IMR-90 (cell line): ENCODE measurements at regions not wholly inside any gene's neighbourhood (a gene's known extent, or its start where the extent isn't known, plus 50 kb on each side); places are given as distances from the start of the nearest gene placed in this dataset.

Experiments used
- ATAC-seq: fragments of 200-7000 bp; cut with Tn5 transposase; 2 replicates; pipeline ENCODE4 v1.9.1; 2020; ENCODE audit warnings: low read depth, mild to moderate bottlenecking, moderate library complexity
- BruUV-seq: library from RNA; stranded (reverse); fragments of 400-500 nt; replicated peaks from 2 replicates; lab custom pipeline; 2021; lab: Mats Ljungman, UMichigan
- CTCF ChIA-PET: fragments of 300-600 bp; formaldehyde crosslinking; extraction: SDS; loops from one replicate; lab custom pipeline; 2021; ENCODE audit warnings: antibody characterized with exemption; lab: Yijun Ruan, JAX
- POLR2A ChIA-PET: fragments of 300-600 bp; sonication (Branson Sonifier 250); formaldehyde crosslinking; loops from one replicate; lab custom pipeline; 2022; ENCODE audit warnings: antibody characterized with exemption; ENCODE audit not compliant: unreplicated experiment; lab: Charles Lee
- DNase-seq: peaks from one replicate; pipeline ENCODE4 v3.0.0; 2013
- H2AFZ ChIP-seq: replicated peaks from 2 replicates; pipeline ENCODE3; 2013; ENCODE audit warnings: low read length, mild to moderate bottlenecking; ENCODE audit not compliant: poor library complexity
- H2AK5ac ChIP-seq: 2 replicates; pipeline ENCODE4 v1.6.1; 2013; ENCODE audit warnings: low read depth, low read length, inconsistent platforms
- H2AK9ac ChIP-seq: replicated peaks from 2 replicates; pipeline ENCODE3; 2013; ENCODE audit warnings: mild to moderate bottlenecking, low read depth, low read length, moderate library complexity; ENCODE audit not compliant: poor library complexity
- H2BK120ac ChIP-seq: 2 replicates; pipeline ENCODE4 v1.6.1; 2013; ENCODE audit warnings: low read depth, low read length, inconsistent platforms
- H2BK15ac ChIP-seq: 3 replicates; pipeline ENCODE4 v1.6.1; 2013; ENCODE audit warnings: low read depth, low read length, inconsistent platforms
- H2BK20ac ChIP-seq: 2 replicates; pipeline ENCODE4 v1.6.1; 2013; ENCODE audit warnings: low read depth, mild to moderate bottlenecking, inconsistent platforms, low read length, moderate library complexity
- H2BK5ac ChIP-seq: 2 replicates; pipeline ENCODE4 v1.6.1; 2013; ENCODE audit warnings: mild to moderate bottlenecking, low read depth, low read length, inconsistent platforms; ENCODE audit not compliant: poor library complexity, severe bottlenecking
- H3K14ac ChIP-seq: replicated peaks from 2 replicates; pipeline ENCODE4 v1.6.1; 2013; ENCODE audit warnings: low read depth, low read length, inconsistent platforms
- H3K18ac ChIP-seq: 2 replicates; pipeline ENCODE4 v1.6.1; 2013; ENCODE audit warnings: low read depth, low read length, control low read depth
- H3K23ac ChIP-seq: 2 replicates; pipeline ENCODE4 v1.6.1; 2013; ENCODE audit warnings: low read depth, low read length, inconsistent platforms
- H3K27ac ChIP-seq: 2 replicates; pipeline ENCODE4 v1.5.1; 2013; ENCODE audit warnings: mild to moderate bottlenecking, control low read depth, low read length; ENCODE audit not compliant: insufficient read depth
- H3K27me3 ChIP-seq: 2 replicates; pipeline ENCODE4 v1.6.1; 2013; ENCODE audit warnings: low read length; ENCODE audit not compliant: control insufficient read depth, insufficient read depth
- H3K36me3 ChIP-seq: 2 replicates; pipeline ENCODE4 v1.6.1; 2013; ENCODE audit warnings: low read length, mixed read lengths; ENCODE audit not compliant: control insufficient read depth, insufficient read depth
- H3K4ac ChIP-seq: 2 replicates; pipeline ENCODE4 v1.6.1; 2013; ENCODE audit warnings: low read depth, low read length, inconsistent platforms
- H3K4me1 ChIP-seq: 2 replicates; pipeline ENCODE4 v1.6.1; 2013; ENCODE audit warnings: low read length, mixed read lengths; ENCODE audit not compliant: control insufficient read depth, insufficient read depth
- H3K4me2 ChIP-seq: 2 replicates; pipeline ENCODE4 v1.6.1; 2013; ENCODE audit warnings: low read depth, mild to moderate bottlenecking, control low read depth, low read length, moderate library complexity
- H3K4me3 ChIP-seq: 2 replicates; pipeline ENCODE4 v1.5.1; 2013; ENCODE audit warnings: low read depth, mild to moderate bottlenecking, control low read depth, low read length, moderate library complexity; ENCODE audit not compliant: insufficient read depth
- H3K56ac ChIP-seq: 2 replicates; pipeline ENCODE4 v1.6.1; 2013; ENCODE audit warnings: low read length, inconsistent platforms; ENCODE audit not compliant: insufficient read depth; ENCODE audit errors: extremely low read depth
- H3K79me1 ChIP-seq, 2 experiments: 2 replicates each; pipeline ENCODE4 v1.6.1; 2013; ENCODE audit warnings: low read length in 2 of 2, inconsistent platforms in 1 of 2, low read depth in 1 of 2
- H3K9ac ChIP-seq: 2 replicates; pipeline ENCODE4 v1.6.1; 2013; ENCODE audit warnings: low read depth, low read length, control low read depth
- H3K9me1 ChIP-seq: 2 replicates; pipeline ENCODE4 v1.6.1; 2013; ENCODE audit warnings: low read length, inconsistent platforms; ENCODE audit not compliant: insufficient read depth
- H3K9me3 ChIP-seq: 2 replicates; pipeline ENCODE4 v1.6.1; 2013; ENCODE audit warnings: low read length; ENCODE audit not compliant: control insufficient read depth, insufficient read depth
- H4K20me1 ChIP-seq: 2 replicates; pipeline ENCODE4 v1.6.1; 2013; ENCODE audit warnings: low read length, inconsistent platforms; ENCODE audit not compliant: insufficient read depth
- H4K5ac ChIP-seq: 2 replicates; pipeline ENCODE4 v1.6.1; 2013; ENCODE audit warnings: mild to moderate bottlenecking, low read depth, low read length, control low read depth
- H4K8ac ChIP-seq, 2 experiments: 2 replicates each; pipeline ENCODE4 v1.6.1; 2013; ENCODE audit warnings: low read depth in 2 of 2, low read length in 2 of 2, control low read depth in 1 of 2, inconsistent platforms in 1 of 2
- H4K91ac ChIP-seq: 2 replicates; pipeline ENCODE4 v1.6.1; 2013; ENCODE audit warnings: low read depth, low read length, inconsistent platforms; ENCODE audit not compliant: insufficient read depth
- ELK1 ChIP-seq: fragments of 150-350 bp; IDR thresholded peaks from 2 replicates; pipeline ENCODE4 v1.6.1; 2016; ENCODE audit warnings: low read depth, mild to moderate bottlenecking, low read length, moderate library complexity, borderline replicate concordance
- FOS ChIP-seq: fragments of 150-350 bp; IDR thresholded peaks from 2 replicates; pipeline ENCODE4 v1.6.1; 2016; ENCODE audit warnings: low read depth, low read length
- MXI1 ChIP-seq: IDR thresholded peaks from 2 replicates; pipeline ENCODE4 v1.6.1; 2012; ENCODE audit warnings: low read depth, mild to moderate bottlenecking, low read length, moderate library complexity, borderline replicate concordance
- RCOR1 ChIP-seq: IDR thresholded peaks from 2 replicates; pipeline ENCODE4 v1.6.1; 2012; ENCODE audit warnings: mild to moderate bottlenecking, low read length, improper control_type of control experiment; ENCODE audit not compliant: insufficient replicate concordance
- USF2 ChIP-seq: fragments of 150-350 bp; IDR thresholded peaks from 2 replicates; pipeline ENCODE4 v1.6.1; 2017; ENCODE audit warnings: mild to moderate bottlenecking, antibody characterized with exemption, low read length, low read depth
- WGBS, 2 experiments: methylation state at CpG; one replicate each; pipeline versions ENCODE4 v1.1.5 to v1.1.7; 2013; ENCODE audit warnings: missing lambda C conversion rate in 2 of 2; ENCODE audit not compliant: insufficient read length in 1 of 2; ENCODE audit errors: extremely low coverage in 2 of 2; 5-methylcytosine and 5-hydroxymethylcytosine counted together
- dilution Hi-C: fragments of 300-500 bp; cut with HindIII; formaldehyde crosslinking; loops from one replicate; pipeline ENCODE4 v1.14.3; 2018; ENCODE audit warnings: low sequenced_read_pairs; ENCODE audit not compliant: unreplicated experiment
- in situ Hi-C: fragments of 300-500 bp; cut with MboI; formaldehyde crosslinking; loops from 3 replicates; pipeline ENCODE4 v1.14.3; 2019; ENCODE audit warnings: low sequenced_read_pairs, inconsistent platforms, mixed read lengths
- intact Hi-C: fragments of 100-400 bp; cut with micrococcal nuclease; formaldehyde crosslinking; loops from 2 replicates; pipeline ENCODE4 v1.10.0; 2022
- TF ChIP-seq, protein P1 (sequence below): conservative IDR thresholded peaks from 2 replicates; pipeline ENCODE4 v1.5.1; 2012; ENCODE audit warnings: mild to moderate bottlenecking, low read depth, low read length, improper control_type of control experiment

DNA sequence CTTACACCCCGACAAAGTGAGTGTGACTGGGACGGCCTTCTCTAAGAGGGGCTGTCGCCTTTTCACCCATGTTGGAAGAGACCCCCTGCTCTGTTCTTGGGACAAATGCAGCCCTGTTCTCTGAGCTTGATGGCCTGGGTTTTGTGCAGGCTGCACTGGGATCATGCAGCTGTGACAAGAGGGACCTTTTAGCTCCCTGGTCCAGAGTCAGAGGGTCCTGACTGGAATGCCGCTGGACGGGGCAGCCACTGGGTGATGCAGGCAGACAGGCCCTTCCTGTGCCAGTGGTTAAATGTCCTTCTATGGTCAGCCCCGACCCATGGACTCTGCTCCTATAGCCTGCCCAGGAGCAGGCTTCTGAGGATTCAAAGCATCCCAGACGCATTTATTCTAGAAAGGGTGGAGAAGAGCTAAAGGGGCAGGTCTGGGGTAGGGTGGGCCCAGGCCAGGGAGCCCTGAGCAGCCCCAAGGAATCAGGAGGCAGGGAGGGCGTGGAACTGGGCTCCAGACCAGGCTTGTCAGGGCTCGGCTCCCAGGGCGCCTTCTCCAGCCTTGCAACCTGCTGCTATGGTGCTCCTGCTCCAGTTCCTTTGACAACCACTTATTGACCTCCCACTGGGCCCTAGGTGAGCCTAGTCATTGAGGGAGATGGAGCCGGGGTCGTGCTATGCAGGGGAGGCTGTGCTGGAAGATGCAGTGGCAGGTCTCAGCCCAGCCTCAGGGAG is 277.9 kb upstream of the HS6ST1 start:
- H3K9me3 ChIP-seq: no peaks in the 10 kb centered on the region
- no peak overlapping the region for H3K23ac ChIP-seq
- no peak for ATAC-seq
- H3K4ac ChIP-seq: no peak overlapping the region
- peaks cover 2% of the 10 kb centered on the region; the same call in 1 of the 2 replicates for H3K27me3 ChIP-seq
- H2BK120ac ChIP-seq: no peak overlapping the region
- H2AK5ac ChIP-seq: no peak overlapping the region
- H2AK9ac ChIP-seq: no peak overlapping the region
- intact Hi-C loops (no loop called here), in situ Hi-C loops (no loop called here), dilution Hi-C loops (no loop called here)
- no peak overlapping the region for H2BK15ac ChIP-seq
- no peak overlapping the region for H3K4me3 ChIP-seq
- TF ChIP-seq, protein P1, sequence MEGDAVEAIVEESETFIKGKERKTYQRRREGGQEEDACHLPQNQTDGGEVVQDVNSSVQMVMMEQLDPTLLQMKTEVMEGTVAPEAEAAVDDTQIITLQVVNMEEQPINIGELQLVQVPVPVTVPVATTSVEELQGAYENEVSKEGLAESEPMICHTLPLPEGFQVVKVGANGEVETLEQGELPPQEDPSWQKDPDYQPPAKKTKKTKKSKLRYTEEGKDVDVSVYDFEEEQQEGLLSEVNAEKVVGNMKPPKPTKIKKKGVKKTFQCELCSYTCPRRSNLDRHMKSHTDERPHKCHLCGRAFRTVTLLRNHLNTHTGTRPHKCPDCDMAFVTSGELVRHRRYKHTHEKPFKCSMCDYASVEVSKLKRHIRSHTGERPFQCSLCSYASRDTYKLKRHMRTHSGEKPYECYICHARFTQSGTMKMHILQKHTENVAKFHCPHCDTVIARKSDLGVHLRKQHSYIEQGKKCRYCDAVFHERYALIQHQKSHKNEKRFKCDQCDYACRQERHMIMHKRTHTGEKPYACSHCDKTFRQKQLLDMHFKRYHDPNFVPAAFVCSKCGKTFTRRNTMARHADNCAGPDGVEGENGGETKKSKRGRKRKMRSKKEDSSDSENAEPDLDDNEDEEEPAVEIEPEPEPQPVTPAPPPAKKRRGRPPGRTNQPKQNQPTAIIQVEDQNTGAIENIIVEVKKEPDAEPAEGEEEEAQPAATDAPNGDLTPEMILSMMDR: no peak
- TF ChIP-seq MXI1: no peak
- no peak for TF ChIP-seq RCOR1
- no peak for TF ChIP-seq FOS
- TF ChIP-seq ELK1: no peak
- no peak for TF ChIP-seq USF2
- H4K5ac ChIP-seq: no peak overlapping the region
- H3K4me2 ChIP-seq: no peak overlapping the region
- H2AFZ ChIP-seq: peak overlapping the region; percentile 8
- H3K27ac ChIP-seq: no peak overlapping the region
- no peak overlapping the region for H4K91ac ChIP-seq
- H3K36me3 ChIP-seq: no peaks in the 10 kb centered on the region
- no peak for DNase-seq
- no peaks in the 10 kb centered on the region for H3K9me1 ChIP-seq
- no peak overlapping the region for H4K8ac ChIP-seq
- no peaks in the 10 kb centered on the region for H4K20me1 ChIP-seq
- no peak overlapping the region for H3K18ac ChIP-seq
- no peak overlapping the region for H3K56ac ChIP-seq
- no peak overlapping the region for H2BK5ac ChIP-seq
- no peak overlapping the region for H3K14ac ChIP-seq
- no peak overlapping the region for H3K9ac ChIP-seq
- WGBS, 2 experiments: 96% methylated on average over 5 of the region's 12 CpGs; no CpG with 5 or more reads in 1 of the 2 experiments
- ChIA-PET POLR2A (no interaction called here), CTCF (no interaction called here)
- no peaks in the 10 kb centered on the region for H3K4me1 ChIP-seq
- H3K79me1 ChIP-seq: no peaks in the 10 kb centered on the region
- H2BK20ac ChIP-seq: no peak overlapping the region
- no TSS peak for BruUV-seq
